Mucosa of gallbladder (tissue), 1 donor: ENCODE measurements at regions not wholly inside any gene's neighbourhood (a gene's known extent, or its start where the extent isn't known, plus 50 kb on each side); places are given as distances from the start of the nearest gene placed in this dataset.
"Not testable (repeated sequence)": the region's sequence is repeated elsewhere in the genome, so short reads cannot be mapped to it uniquely, and the experiment has no call there.

ENCODE experiments used
- DNase-seq: peaks from one replicate; pipeline ENCODE4 v3.0.0-alpha.2; 2020; ENCODE audit warnings: low spot score
- donor health status: DM: no; HTN: no; CAD: no.

DNA sequence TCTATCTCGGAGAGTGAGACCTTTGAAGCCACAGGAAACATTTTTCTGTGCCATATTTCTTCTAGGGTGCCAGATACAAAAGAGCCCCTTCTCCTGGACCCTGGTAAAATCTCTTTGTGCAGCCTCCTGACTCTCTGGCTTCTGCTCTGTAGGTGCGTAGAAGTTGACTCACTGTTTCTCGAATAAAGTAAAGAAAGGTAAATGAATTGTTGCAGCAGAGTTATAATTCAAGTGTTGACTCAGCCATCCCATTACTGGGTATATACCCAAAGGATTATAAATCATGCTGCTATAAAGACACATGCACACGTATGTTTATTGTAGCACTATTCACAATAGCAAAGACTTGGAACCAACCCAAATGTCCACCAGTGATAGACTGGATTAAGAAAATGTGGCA is 371.0 kb downstream of the OSTF1 start:
- not testable (repeated sequence) for DNase-seq

DNA sequence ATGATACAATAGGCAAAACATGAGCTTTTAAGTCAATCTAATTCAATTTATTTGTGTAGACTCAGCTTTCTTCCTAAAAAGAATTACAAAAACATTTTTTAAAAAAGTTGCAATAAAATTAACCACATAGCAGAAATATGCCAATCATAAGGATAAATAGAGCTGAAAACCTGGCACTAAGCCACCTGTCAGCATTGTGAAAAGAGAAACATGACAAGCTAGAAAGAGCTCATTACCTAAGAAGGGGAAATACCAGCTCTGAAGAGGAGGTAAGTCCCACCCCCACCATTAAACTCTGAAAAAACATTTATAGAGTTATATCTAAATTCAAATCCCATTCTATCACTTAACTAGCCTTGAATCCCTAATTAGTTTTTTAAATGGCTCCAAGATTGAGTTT is 372.9 kb downstream of the OSTF1 start:
- DNase-seq: no peak

DNA sequence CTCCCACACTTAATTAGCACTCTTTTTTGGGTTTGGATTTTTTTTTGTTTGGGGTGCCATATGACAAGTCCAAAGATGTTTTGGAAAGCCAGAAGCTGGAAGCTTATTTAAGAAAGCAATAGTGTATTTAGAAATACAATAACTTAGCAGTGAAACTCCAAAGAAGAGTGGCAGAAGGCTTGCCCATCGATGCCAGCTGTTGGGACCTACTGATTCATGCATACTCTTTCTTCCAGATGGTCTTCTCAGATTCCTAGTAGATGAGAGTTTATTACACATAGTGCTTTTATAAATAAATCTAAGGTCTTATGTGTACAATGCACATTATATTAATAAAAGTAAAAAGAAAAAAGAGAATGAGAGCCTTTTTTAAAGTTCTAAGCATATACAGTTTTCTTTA is 374.6 kb downstream of the OSTF1 start:
- no peak for DNase-seq

DNA sequence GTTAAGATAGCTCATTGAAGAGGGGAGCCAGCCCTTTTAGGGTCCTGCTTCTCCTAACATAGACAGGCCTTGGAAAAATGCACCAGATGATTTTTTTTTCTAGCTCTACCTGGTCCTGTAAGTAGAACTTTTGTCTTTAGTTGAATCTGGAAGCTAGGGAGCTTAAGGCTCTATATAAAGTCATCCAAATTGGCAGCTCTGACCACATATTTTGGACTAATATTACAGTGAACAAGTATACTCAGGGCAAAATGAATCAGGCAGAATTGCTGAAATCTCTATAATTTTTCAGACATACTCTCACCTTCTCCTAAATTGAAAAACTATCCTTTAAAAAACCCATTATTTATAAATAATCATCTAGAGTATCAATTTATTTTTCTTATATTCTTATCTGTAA is 375.6 kb downstream of the OSTF1 start:
- DNase-seq: no peak

DNA sequence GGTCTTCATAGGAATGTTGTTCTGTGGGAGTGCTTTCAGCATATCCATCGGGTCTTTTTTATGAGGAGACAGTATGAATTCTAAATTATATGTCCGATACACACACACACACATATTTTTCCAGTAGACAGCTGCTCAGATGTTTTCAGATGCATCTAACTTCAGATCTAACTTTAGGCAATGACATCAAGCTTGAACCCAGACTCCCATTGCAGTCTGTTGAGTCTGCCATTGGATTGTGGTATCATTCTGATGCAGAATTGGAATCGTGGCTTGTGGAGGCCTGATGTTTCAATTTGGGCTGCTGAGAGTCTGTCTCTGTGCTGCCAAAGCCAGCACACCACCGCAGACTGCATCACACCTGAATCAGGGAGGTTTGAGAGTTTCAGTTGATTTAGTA is 376.4 kb downstream of the OSTF1 start:
- DNase-seq: no peak

DNA sequence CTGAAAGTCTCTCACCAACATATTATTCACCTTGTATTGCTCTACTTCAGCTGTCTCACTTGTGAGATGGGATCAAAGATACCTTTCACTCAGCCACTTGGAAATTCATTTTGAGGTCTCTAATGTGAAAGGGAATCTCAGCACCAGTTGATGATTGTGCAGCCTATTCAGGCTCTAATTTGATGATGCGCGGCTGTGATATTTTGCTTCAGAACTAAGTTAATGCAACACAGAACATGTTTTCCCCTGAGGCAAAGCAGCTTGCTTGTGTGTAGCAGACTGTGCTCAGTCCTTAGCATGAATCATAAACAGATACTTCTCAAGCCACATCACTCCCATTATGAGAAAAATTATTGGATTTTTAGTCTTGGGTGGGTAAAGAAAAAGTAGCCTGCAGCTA is 378.8 kb downstream of the OSTF1 start:
- no peak for DNase-seq

DNA sequence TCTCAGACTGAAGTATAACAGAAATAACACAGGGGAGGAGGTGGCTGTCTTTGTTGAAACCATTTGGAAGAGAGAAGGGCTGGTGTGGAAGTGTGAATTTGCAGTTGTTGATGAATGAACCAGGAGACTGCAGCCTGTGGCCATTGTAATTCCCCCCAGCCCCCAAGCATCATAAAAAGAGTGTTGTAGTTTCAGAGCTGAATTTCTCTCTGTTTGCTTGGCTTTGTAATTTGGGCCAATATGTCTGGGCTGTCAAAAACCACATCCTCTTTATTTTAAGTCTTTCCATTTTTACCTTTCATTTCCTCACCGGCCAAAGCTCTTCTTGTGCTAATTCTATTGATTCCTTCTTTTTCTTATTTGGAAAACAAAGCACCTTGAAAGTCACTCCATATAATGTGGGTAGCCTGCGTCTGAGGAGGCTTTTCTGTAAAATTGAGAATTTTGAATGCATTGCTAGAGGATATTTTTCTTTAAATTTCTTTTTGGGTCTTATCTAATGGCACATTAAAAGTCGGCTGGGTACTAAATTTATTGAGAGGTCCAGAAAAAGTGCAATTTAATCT is 383.3 kb downstream of the OSTF1 start:
- DNase-seq: no peak

DNA sequence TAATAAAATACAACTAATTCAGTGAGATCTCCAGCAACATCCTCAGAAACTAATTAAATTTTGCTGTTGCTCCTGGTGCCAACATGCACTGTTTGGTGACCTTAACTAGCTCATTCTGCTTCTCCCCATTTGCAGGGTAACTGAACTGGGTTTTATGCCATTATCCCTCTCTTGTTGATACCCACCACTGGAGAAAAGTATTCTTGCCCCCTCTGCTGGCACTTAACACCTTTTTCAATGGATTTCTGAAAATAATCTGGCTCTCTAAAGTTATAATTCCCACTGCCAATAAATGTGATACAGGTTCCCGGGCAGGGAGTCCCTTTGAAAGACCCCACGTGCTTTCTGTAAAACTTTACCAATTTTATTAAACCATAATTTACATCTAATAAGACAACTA is 394.3 kb downstream of the OSTF1 start:
- DNase-seq: no peak

DNA sequence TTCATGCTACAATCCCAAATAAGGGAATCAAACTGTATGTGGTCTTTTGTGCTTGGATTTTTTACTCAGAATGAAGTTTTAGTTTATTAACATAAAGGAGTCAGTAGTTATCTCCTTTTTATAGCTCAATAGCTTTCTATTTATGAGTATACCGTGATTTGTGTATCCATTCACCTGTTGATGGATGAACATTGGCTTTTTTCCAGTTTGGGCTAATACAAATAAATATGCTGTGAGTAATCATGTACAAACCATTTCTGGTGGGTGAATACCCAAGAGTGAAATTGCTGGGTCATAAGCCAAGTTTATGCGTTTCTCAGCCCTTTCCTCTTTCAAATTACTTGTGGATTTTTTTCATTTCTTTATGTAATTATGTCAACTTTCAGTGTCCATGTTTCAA is 395.3 kb downstream of the OSTF1 start:
- DNase-seq: no peak

DNA sequence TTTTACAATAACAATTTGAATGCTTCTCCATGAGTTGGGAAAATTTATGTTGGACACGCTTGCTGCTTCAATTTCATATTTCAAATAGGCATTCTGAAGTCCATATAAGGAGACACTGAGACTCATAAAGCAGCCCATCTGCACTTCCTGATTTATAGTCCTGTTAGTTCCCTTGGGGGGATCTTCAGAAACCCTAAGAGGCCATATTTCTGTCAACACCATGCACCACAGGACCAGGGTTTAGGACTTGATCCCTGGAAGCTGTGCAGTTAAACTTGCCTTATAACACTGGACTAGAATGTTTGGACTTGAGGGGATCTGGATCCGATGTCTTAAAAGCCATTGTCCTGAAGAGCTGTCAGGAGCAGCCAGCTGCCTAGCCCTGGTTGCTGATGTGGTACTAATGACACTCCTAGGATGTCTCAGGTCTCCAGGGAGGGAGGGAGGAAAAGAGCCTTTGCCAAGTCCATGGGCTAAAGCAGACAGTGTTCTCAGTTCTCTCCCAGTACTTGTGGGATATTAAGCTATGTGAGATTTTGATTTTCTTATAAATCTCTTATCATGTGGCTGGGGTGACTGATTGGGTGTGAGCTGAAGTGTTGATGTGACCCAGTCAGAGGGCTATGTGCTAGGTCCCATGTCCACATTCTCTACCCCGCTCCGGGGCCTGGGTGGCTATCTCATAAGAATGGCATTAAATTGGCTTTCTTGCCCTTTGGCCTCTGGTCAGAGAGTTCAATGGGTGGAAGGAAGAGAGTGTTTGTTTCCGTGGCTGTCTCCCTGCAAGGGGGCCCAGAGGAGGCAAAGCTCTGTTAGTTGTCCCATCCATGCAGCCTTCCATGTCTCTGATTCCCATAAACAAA is 399.8 kb downstream of the OSTF1 start:
- no peak for DNase-seq

DNA sequence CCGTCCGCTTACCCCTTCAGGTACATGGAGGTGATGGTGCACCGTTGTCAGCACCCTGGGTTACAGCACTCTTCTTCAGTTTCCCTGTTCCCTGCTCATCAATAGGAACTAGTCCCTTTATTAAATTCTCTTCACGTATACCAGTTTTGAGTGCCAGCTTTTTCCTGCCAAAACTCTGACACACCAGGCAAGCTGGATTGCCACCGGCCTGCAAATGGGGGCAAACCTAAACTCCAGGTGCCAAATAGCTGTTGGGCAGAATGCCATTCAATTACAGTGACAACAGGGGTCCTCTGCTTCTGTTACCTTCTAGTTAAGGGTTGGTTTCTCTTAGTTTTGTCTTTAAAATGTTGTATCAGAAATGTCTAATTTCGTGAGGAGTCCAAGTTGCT is 400.4 kb downstream of the OSTF1 start:
- no peak for DNase-seq

DNA sequence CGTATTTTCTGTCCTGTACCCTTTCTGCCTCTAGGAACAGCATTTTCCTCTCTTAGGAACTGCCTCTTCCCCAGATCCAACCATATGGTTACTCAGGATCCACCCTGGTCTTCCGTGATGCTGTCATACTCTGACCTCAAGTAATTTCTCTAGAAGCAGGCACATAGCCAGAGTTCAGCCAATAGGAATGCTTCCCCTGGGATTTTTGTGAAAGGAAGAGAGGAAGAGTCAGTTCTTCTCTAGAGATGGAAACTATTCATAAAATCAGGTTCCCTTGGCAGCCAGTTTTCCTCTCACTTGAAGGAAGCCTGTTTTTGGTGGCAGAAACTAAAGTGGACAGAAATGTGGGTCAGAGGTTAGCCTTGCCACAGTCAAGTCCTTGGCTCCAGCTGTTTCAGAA is 400.1 kb upstream of the PCSK5 start:
- DNase-seq: no peak

DNA sequence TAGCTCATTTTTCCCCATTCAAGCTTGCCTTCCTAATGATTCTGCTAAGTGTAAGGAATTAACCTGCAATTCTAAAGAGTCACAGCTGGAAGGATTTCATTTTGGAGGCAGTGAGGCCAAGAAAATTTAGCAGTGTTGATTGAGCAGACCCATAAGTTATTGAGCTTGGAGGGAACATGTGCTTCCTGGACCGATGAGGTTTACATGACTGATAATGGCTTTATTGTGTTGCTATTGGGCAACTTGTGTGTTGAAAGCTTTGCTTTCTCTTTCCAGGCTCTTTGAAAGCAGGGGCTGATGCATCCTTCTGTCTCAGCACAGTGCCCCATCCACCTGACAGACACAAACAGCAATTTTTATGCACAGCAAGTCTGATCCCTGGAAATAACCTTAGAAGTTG is 398.9 kb upstream of the PCSK5 start:
- no peak for DNase-seq

DNA sequence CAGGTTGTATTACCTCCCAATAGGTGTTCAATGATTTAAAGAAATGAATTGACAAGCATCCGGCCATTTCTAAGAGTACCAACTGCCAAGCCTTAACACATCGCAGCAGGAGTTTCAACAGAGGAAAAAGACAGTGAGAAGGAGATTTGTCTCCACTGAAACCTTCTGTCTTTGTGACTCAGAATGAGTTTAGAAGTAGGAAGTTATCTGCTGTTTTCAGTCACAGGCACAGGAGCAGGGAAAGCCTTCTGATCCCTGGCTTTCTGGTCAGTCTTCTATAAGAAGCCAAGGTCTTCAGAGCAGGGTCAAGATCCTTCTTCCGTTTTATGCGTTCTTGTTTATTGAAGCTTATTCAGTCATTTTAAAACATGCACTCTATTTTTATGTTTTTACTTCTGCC is 390.7 kb upstream of the PCSK5 start:
- no peak for DNase-seq

DNA sequence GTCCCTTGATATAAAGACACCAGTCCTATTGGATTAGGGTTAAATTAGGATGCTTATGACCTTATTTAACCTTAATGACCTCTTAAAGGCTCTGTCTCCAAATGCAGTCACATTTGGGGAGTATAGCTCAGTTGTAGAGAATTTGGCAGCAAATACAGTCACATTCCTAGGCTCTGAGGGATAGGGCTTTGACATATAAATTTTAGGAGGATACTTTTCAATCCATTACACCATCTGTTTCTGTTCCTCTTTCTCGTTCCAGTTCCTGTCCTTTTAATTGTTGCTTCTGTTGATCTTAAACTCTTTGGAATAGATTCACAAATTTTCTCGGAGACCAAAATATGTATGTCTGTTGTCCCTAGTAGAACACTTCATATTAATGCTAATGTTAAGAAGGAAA is 390.0 kb upstream of the PCSK5 start:
- DNase-seq: no peak

DNA sequence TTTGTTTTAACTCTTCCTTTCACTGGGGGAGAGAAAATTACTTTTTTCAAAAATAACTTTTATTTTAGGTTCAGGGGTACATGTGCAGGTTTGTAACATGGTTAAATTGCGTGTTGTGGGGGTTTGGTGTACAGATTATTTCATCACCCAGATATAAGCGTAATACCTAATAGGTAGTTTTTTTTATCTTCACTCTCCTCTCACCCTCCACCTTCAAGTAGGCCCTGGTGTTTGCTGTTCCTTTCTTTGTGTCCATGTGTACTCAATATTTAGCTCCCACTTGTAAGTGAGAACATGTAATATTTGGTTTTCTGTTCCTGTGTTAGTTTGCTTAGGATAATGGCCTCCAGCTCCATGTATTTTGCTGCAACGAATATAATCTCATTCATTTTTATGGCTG is 389.5 kb upstream of the PCSK5 start:
- not testable (repeated sequence) for DNase-seq

DNA sequence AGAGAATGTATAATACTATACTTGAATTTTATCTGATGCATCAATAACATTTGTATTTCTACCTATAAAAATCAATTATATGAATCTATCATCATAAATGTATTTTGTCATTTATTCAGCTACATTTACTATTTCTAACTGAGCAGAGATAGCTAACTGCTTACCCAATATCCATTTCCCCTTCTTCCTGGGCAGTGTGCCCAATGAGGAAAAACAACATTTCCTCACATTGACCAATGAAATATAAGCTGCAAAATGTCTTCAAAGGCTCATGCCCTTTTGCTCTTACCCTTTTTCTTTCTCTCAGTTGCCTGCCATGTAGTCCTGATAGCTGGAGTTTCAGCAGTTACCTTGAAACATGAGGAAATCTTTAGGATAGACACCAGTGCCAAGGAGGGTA is 385.8 kb upstream of the PCSK5 start:
- DNase-seq: no peak

DNA sequence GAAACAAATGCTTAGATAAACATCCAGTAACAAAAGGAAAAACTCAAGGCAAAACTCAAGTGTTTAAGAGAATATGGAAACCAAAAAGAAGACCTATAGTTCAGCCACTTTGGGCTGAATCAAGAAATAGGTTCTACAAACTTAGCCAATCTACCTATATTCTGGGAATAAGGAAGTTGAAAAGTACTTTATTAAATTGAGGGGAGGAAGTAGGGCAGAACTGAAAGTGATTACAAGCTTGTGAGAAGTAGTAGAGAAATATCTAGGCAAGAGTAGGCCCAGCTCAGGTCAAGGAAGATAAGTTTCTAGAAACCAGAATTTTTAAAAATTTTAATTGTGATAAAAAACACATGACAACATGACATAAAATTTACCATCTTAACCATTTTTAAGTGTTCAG is 384.8 kb upstream of the PCSK5 start:
- no peak for DNase-seq

DNA sequence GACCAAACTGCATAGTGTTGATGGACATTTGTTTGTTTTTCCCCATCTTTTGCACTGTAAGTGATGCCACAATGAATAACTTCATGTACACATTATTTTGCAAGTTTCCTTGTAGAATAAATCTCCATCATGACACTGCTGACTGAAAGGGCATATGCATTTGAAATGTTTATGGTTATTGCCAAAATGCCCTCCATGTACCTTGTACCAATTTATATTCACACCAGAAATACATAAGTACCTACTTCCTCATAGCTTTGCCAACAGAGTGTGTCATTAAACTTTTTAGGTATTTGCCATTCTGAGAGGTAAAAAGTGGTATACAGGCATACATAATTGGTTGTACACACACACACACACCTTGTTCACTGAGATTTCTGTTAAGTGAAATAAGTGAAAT is 361.0 kb upstream of the PCSK5 start:
- DNase-seq: no peak

DNA sequence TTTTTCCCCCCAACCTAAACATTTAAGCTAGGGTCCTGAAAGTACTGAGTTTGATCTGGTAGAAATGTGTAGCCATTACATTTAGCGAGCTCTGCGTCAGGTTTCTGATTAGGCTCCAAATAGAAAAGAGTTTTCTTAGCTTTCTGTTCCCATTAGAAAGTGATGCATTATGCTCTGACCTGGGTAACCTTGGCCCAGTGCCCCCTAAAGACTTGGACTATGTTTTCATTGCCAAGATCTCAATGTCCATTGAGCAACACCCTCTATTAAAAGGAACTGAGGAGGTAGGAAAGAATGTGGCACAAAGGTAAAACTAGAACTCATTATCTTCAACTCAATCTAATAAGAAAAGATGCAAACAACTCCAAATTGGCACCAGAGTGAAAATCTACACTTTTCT is 358.9 kb upstream of the PCSK5 start:
- no peak for DNase-seq

DNA sequence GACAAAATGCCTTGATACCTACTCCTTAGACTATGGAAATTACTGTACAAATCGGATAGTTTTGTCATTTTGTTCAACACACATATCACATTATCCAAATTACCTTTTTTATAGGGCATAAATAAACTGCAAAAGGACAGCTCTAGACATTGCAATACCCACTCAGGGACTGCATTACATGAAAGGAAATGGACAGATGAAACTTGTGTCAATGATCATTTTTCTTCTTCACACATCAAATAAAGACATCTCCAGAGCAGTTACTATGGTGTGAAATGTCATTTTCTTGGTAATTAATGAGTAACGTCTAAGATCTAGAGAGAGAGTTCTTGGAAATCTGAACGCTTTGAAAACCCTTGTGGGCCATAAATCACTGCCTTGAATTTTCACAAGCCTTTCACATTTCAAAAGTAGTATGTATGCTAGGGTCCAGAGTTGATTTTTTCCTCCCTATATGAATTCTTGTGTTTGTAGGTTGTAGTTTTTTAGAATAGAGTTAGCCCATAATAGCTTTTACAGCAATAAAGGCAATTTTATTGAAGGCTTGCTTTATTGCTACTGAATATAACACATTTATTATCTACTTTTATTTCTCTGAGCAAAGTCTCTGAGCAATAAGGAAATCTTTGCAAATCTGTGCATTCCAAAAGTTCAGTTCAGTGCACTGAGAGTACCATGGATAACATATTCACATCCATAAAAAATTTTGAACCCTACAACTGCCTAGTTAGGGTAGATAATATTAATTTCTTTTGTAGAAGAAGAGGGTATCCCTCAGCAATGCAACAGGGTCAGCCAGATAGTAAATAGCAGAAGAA is 358.0 kb upstream of the PCSK5 start:
- no peak for DNase-seq

DNA sequence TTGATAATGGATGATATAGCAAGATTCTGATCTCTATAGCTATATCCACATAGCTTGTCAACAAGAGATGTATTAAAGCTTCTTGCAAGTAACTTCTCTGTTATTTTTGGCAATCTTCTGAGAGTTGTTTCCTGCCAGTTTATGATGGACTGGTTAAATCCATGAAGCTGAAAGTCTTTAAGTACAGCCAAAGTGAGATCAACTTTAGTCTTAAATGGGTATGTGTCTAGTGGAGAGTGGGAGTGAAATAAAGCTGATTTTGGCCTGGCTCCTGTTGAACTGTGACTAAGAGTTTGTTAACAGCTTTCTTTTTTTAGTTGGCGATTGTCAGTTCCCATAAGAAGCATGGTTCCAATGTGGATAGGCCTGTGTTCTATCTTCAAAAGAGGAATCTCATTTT is 350.9 kb upstream of the PCSK5 start:
- DNase-seq: no peak

DNA sequence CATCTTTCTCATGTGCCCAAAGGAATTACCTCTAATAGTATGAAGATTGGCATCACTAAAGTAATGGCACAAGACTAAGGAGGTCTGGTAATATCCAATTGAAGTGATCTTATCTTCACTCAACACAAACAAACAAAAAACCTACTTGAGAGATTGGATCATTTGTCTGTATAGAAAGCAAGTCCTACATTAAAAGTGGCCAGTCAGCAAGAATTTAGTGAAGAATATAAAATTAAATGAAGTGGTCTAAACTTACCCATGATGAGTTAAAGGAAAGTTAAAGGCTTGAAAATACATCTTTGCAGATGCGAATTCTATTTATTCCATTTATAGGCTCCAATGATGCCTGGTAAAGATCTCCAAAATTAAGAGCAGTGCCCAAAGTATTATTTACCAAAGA is 350.3 kb upstream of the PCSK5 start:
- no peak for DNase-seq
